Nephron (organoid): ENCODE measurements at regions not wholly inside any gene's neighbourhood (a gene's known extent, or its start where the extent isn't known, plus 50 kb on each side); places are given as distances from the start of the nearest gene placed in this dataset.

Experiments
- H3K27ac Mint-ChIP-seq, 3 experiments: 2 replicates each; pipeline ENCODE4 v1.8.0; 2020; ENCODE audit warnings: mixed read lengths in 3 of 3, mild to moderate bottlenecking in 2 of 3, moderate library complexity in 1 of 3
- H3K27me3 Mint-ChIP-seq: 2 replicates; pipeline ENCODE4 v1.8.0; 2021; ENCODE audit warnings: low read depth, mild to moderate bottlenecking, moderate library complexity, mixed read lengths
- H3K36me3 Mint-ChIP-seq: 2 replicates; pipeline ENCODE4 v1.8.0; 2020; ENCODE audit warnings: low read depth, mixed read lengths
- H3K4me1 Mint-ChIP-seq: 2 replicates; pipeline ENCODE4 v1.8.0; 2020; ENCODE audit warnings: mixed read lengths
- H3K4me3 Mint-ChIP-seq, 3 experiments: 2 replicates each; pipeline ENCODE4 v1.8.0; 2020; ENCODE audit warnings: mild to moderate bottlenecking in 3 of 3, mixed read lengths in 3 of 3, moderate library complexity in 2 of 3
- H3K9me3 Mint-ChIP-seq: 2 replicates; pipeline ENCODE4 v1.8.0; 2020; ENCODE audit warnings: mixed read lengths
- CTCF ChIP-seq, 3 experiments: fragments of 200-600 bp; sonication (generic); IDR thresholded peaks; one replicate each; pipeline ENCODE4 v1.5.0; 2021; ENCODE audit warnings: antibody characterized with exemption in 3 of 3; ENCODE audit not compliant: unreplicated experiment in 3 of 3

GRCh38 chr3:26171006-26171405 lies 381.1 kb downstream of the OXSM start:
- Mint-ChIP-seq H3K4me1 (no peaks in the 10 kb centered on the region), H3K4me3 (no peak overlapping the region), H3K36me3 (no peaks in the 10 kb centered on the region), H3K9me3 (peaks cover 12% of the 10 kb centered on the region), H3K27ac (peak overlapping the region in 1 of 3 experiments; percentile 27), H3K27me3 (peaks cover 6% of the 10 kb centered on the region)
- no peak for TF ChIP-seq CTCF (IDR thresholded peaks at IDR 0.05; ENCODE audit: unreplicated experiment in 3 of 3)

GRCh38 chr3:26191556-26191955 lies 401.7 kb downstream of the OXSM start:
- Mint-ChIP-seq H3K36me3 (peaks cover 7% of the 10 kb centered on the region), H3K27me3 (no peaks in the 10 kb centered on the region), H3K4me1 (peaks cover 18% of the 10 kb centered on the region), H3K9me3 (peaks cover 19% of the 10 kb centered on the region), H3K27ac (peak overlapping the region in 1 of 3 experiments; percentile 37), H3K4me3 (no peak overlapping the region)
- TF ChIP-seq CTCF (IDR thresholded peaks at IDR 0.05; ENCODE audit: unreplicated experiment in 3 of 3): no peak

- H3K27me3 Mint-ChIP-seq: no peaks in the 10 kb centered on the region
- TF ChIP-seq CTCF (IDR thresholded peaks at IDR 0.05; ENCODE audit: unreplicated experiment in 3 of 3): no peak
- H3K9me3 Mint-ChIP-seq: peaks cover 19% of the 10 kb centered on the region
- H3K4me1 Mint-ChIP-seq: peaks cover 18% of the 10 kb centered on the region
- peak overlapping the region in 2 of 3 experiments; percentile 15 to 30 for H3K27ac Mint-ChIP-seq
- peaks cover 7% of the 10 kb centered on the region for H3K36me3 Mint-ChIP-seq
- H3K4me3 Mint-ChIP-seq: no peak overlapping the region
These were observed 403.7 kb downstream of the OXSM start for GRCh38 chr3:26193558-26193957.

GRCh38 chr3:26196781-26197180 lies 406.9 kb downstream of the OXSM start:
- Mint-ChIP-seq H3K9me3 (no peaks in the 10 kb centered on the region), H3K36me3 (peaks cover under 1% of the 10 kb centered on the region), H3K27me3 (no peaks in the 10 kb centered on the region), H3K4me3 (no peak overlapping the region), H3K27ac (no peak overlapping the region), H3K4me1 (peaks cover 18% of the 10 kb centered on the region)
- TF ChIP-seq CTCF (IDR thresholded peaks at IDR 0.05; ENCODE audit: unreplicated experiment in 3 of 3): no peak

- no peak overlapping the region for H3K4me3 Mint-ChIP-seq
- TF ChIP-seq CTCF (IDR thresholded peaks at IDR 0.05; ENCODE audit: unreplicated experiment in 3 of 3): no peak
- H3K27ac Mint-ChIP-seq: no peak overlapping the region
- peaks cover 7% of the 10 kb centered on the region for H3K4me1 Mint-ChIP-seq
- H3K36me3 Mint-ChIP-seq: no peaks in the 10 kb centered on the region
- no peaks in the 10 kb centered on the region for H3K27me3 Mint-ChIP-seq
- H3K9me3 Mint-ChIP-seq: no peaks in the 10 kb centered on the region
These were observed 408.7 kb downstream of the OXSM start for GRCh38 chr3:26198609-26199008.

GRCh38 chr3:26202169-26202568 lies 412.3 kb downstream of the OXSM start:
- no peaks in the 10 kb centered on the region for H3K36me3 Mint-ChIP-seq
- H3K27me3 Mint-ChIP-seq: no peaks in the 10 kb centered on the region
- TF ChIP-seq CTCF (IDR thresholded peaks at IDR 0.05; ENCODE audit: unreplicated experiment in 3 of 3): no peak
- no peak overlapping the region for H3K4me3 Mint-ChIP-seq
- H3K27ac Mint-ChIP-seq: no peak overlapping the region
- no peaks in the 10 kb centered on the region for H3K4me1 Mint-ChIP-seq
- no peaks in the 10 kb centered on the region for H3K9me3 Mint-ChIP-seq
